HFF-Myc (cell line): ENCODE measurements at regions not wholly inside any gene's neighbourhood (a gene's known extent, or its start where the extent isn't known, plus 50 kb on each side); places are given as distances from the start of the nearest gene placed in this dataset.
"Not testable (repeated sequence)": the region's sequence is repeated elsewhere in the genome, so short reads cannot be mapped to it uniquely, and the experiment has no call there.

Experiments
- DNase-seq: peaks from one replicate; pipeline ENCODE4 v3.0.0-alpha.2; 2011; ENCODE audit warnings: low read depth; ENCODE audit errors: extremely low read depth
- H3K4me3 ChIP-seq: replicated peaks from 2 replicates; pipeline ENCODE4 v1.5.1; 2011; ENCODE audit warnings: low read depth, mild to moderate bottlenecking, control low read depth, low read length
- TF ChIP-seq, protein P1 (sequence below): IDR thresholded peaks from 2 replicates; pipeline ENCODE4 v1.5.1; 2012; ENCODE audit warnings: mild to moderate bottlenecking, low read depth, low read length, control low read depth; ENCODE audit errors: missing control alignments

DNA sequence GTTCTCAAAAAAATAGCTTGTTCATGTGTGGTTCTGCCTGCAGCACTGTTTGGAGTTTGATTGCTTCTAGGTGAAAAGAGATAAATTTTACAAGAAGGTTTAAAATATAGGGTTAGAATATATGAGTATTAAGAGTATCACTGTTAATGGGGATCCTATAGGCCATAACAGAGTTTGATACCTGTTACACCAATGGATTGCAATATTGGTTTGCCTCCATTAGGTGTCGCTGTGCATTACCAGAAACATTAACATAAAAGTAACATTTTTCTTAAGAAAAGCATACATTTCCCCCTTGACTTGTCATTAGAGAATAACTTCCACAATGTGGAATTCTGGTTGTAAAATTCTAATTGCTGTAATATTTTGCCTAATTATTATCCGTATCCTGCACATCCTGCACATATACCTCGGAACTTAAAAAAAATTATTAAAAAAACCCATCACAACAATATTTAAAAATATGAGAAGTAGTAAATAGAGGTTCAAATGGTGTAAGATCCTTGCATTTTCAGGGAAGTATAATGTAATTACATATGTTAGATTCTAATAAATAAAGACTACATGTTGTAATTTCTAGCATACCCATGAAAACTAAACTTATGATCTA, 63.0 kb downstream of the CYP4A11 start:
- not testable (repeated sequence) for H3K4me3 ChIP-seq, DNase-seq

DNA sequence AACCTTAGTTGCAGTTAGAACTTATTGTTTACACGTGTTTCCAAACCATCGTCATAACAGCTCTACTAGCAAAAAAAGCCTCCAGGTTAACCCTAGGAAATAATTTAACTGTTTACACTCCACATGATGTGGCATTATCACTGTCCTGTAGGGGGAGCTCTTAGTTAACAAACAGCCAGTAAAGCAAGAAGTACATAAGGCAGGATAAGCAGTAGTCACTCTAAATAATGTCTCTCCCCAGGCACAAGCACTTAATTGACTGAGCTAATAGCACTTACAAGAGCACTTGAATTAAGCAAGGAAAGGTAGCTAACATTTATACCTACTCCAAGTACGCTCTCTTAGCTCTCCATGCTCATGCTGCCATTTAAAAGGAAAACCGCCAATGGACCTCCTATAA, 65.2 kb downstream of the CYP4A11 start:
- TF ChIP-seq, protein P1, sequence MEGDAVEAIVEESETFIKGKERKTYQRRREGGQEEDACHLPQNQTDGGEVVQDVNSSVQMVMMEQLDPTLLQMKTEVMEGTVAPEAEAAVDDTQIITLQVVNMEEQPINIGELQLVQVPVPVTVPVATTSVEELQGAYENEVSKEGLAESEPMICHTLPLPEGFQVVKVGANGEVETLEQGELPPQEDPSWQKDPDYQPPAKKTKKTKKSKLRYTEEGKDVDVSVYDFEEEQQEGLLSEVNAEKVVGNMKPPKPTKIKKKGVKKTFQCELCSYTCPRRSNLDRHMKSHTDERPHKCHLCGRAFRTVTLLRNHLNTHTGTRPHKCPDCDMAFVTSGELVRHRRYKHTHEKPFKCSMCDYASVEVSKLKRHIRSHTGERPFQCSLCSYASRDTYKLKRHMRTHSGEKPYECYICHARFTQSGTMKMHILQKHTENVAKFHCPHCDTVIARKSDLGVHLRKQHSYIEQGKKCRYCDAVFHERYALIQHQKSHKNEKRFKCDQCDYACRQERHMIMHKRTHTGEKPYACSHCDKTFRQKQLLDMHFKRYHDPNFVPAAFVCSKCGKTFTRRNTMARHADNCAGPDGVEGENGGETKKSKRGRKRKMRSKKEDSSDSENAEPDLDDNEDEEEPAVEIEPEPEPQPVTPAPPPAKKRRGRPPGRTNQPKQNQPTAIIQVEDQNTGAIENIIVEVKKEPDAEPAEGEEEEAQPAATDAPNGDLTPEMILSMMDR = peak; percentile 21
- DNase-seq, H3K4me3 ChIP-seq: not testable (repeated sequence)
